Pancreas (tissue), 10 donors: ENCODE measurements at regions not wholly inside any gene's neighbourhood (a gene's known extent, or its start where the extent isn't known, plus 50 kb on each side); places are given as distances from the start of the nearest gene placed in this dataset.
"Not testable (repeated sequence)": the region's sequence is repeated elsewhere in the genome, so short reads cannot be mapped to it uniquely, and the experiment has no call there.

Experiments used
- ATAC-seq, 4 donors: fragments of 200-7000 bp; cut with Tn5 transposase; one replicate each; pipeline versions ENCODE4 v1.8.0 to v1.9.1; 2020; ENCODE audit warnings: mild to moderate bottlenecking in 4 of 4, moderate library complexity in 4 of 4
- DNase-seq, 6 donors: peaks; one replicate each; pipeline ENCODE4 v3.0.0-alpha.2; 2020
- FAIRE-seq: peaks from 2 replicates; lab custom pipeline; 2012; peaks lifted over from hg19 to GRCh38; lab: Jason Lieb, UNC
- H3K27ac ChIP-seq, 4 donors: fragments of 200-600 bp; sonication (generic); 1 replicate in 3 of 4; 2 replicates in 1 of 4; pipeline versions ENCODE4 v1.5.0 to v1.8.0; 2020
- H3K27me3 ChIP-seq, 4 donors: fragments of 200-600 bp; one replicate each; pipeline ENCODE4 v1.8.0; 2021
- H3K36me3 ChIP-seq, 3 donors: fragments of 200-600 bp; sonication (generic) in 1 of 3; one replicate each; pipeline versions ENCODE4 v1.5.0 to v1.8.0; 2020 to 2021
- H3K4me1 ChIP-seq, 3 donors: fragments of 200-600 bp; one replicate each; pipeline ENCODE4 v1.8.0; 2021
- H3K4me3 ChIP-seq, 4 donors: fragments of 200-600 bp; sonication (generic) in 2 of 4; one replicate each; pipeline versions ENCODE4 v1.5.0 to v1.8.0; 2020 to 2021
- H3K9me3 ChIP-seq, 4 donors: fragments of 200-600 bp; one replicate each; pipeline ENCODE4 v1.8.0; 2021
- CTCF ChIP-seq, 4 donors: fragments of 200-600 bp; sonication (generic) in 3 of 4; IDR thresholded peaks; one replicate each; pipeline versions ENCODE4 v1.5.0 to v1.8.0; 2021; ENCODE audit warnings: antibody characterized with exemption in 4 of 4
- WGBS, 2 donors: extraction: QIAGEN DNeasy Blood & Tissue Kit; methylation state at CpG; one replicate each; pipeline ENCODE4 v1.1.7; 2013; 5-methylcytosine and 5-hydroxymethylcytosine counted together
- intact Hi-C, 3 donors: fragments of 100-400 bp; cut with DNase I; formaldehyde crosslinking; loops; one replicate each; pipeline versions ENCODE4 v1.11.1 to v1.14.2; 2022
- donor health status: healthy with polysubstance abuse.
- donor health status: DM: no; HTN: no; CAD: no; lungs with moderate emphysema.
- donor health status: DM: no; HTN: no; CAD: no.
- donor health status: control.
- donor health status: control.
- donor health status: Bipolar disorder and iron deficiency.
- donor health status: DM: yes; HTN: yes; CAD: no.
- donor health status: DM: no; HTN: no; CAD: no.
- donor health status: DM: no; HTN: no; CAD: no.
- donor health status: DM: yes; HTN: yes; CAD: no.

GRCh38 chr13:58478858-58479257 lies 847.3 kb downstream of the PCDH17 start:
- 14 to 19% methylated on average over 1 of the region's 1 CpG for WGBS, 2 donors
- DNase-seq = no peak
- Histone ChIP-seq H3K9me3 (no peaks in the 10 kb centered on the region), H3K4me3 (no peak overlapping the region), H3K27ac (no peak overlapping the region), H3K4me1 (no peaks in the 10 kb centered on the region), H3K36me3 (no peaks in the 10 kb centered on the region), H3K27me3 (no peaks in the 10 kb centered on the region)
- ATAC-seq = no peak
- FAIRE-seq = no peak
- intact Hi-C loops = no loop called here
- TF ChIP-seq CTCF (IDR thresholded peaks at IDR 0.05) = no peak

GRCh38 chr13:58480061-58480460 lies 848.5 kb downstream of the PCDH17 start:
- Histone ChIP-seq H3K4me3 (no peak overlapping the region), H3K27ac (no peak overlapping the region), H3K36me3 (no peaks in the 10 kb centered on the region), H3K4me1 (no peaks in the 10 kb centered on the region), H3K27me3 (no peaks in the 10 kb centered on the region), H3K9me3 (no peaks in the 10 kb centered on the region)
- ATAC-seq (no peak), DNase-seq (no peak), FAIRE-seq (no peak)
- TF ChIP-seq CTCF (IDR thresholded peaks at IDR 0.05) = no peak
- 69 to 79% methylated on average over 1 of the region's 1 CpG for WGBS, 2 donors
- intact Hi-C loops = no loop called here

- TF ChIP-seq CTCF (IDR thresholded peaks at IDR 0.05) = no peak
- Histone ChIP-seq H3K4me1 (no peaks in the 10 kb centered on the region), H3K27me3 (no peaks in the 10 kb centered on the region), H3K36me3 (no peaks in the 10 kb centered on the region), H3K27ac (no peak overlapping the region), H3K4me3 (no peak overlapping the region), H3K9me3 (no peaks in the 10 kb centered on the region)
- intact Hi-C loops = no loop called here
- WGBS, 2 donors = 74 to 83% methylated on average over 5 of the region's 5 CpGs
- ATAC-seq (no peak), DNase-seq (no peak), FAIRE-seq (no peak)
Measured at GRCh38 chr13:58488251-58488650, 856.7 kb downstream of the PCDH17 start.

- WGBS, 2 donors = 68 to 74% methylated on average over 2 of the region's 2 CpGs
- no peak for ATAC-seq
- peak; percentile 37 for FAIRE-seq
- Histone ChIP-seq H3K27ac (no peak overlapping the region), H3K9me3 (no peaks in the 10 kb centered on the region), H3K36me3 (no peaks in the 10 kb centered on the region), H3K4me3 (no peak overlapping the region), H3K4me1 (no peaks in the 10 kb centered on the region), H3K27me3 (no peaks in the 10 kb centered on the region)
- no peak for TF ChIP-seq CTCF (IDR thresholded peaks at IDR 0.05)
- DNase-seq = no peak
- intact Hi-C loops = no loop called here
Measured at GRCh38 chr13:58495668-58496067, 864.1 kb downstream of the PCDH17 start.

- 76 to 91% methylated on average over 1 of the region's 1 CpG for WGBS, 2 donors
- ATAC-seq = no peak
- H3K27me3 ChIP-seq = no peaks in the 10 kb centered on the region
- FAIRE-seq = no peak
- no peak for DNase-seq
- no peaks in the 10 kb centered on the region for H3K4me1 ChIP-seq
- intact Hi-C loops = no loop called here
- TF ChIP-seq CTCF (IDR thresholded peaks at IDR 0.05) = no peak
- H3K27ac ChIP-seq = no peak overlapping the region
- H3K4me3 ChIP-seq = no peak overlapping the region
- H3K36me3 ChIP-seq = no peaks in the 10 kb centered on the region
- H3K9me3 ChIP-seq = no peaks in the 10 kb centered on the region
Measured at GRCh38 chr13:58500938-58501337, 869.4 kb downstream of the PCDH17 start.

- DNase-seq = peak in 1 of 6 donors; percentile 62
- FAIRE-seq, H3K9me3 ChIP-seq, H3K27ac ChIP-seq, H3K36me3 ChIP-seq, H3K27me3 ChIP-seq, H3K4me3 ChIP-seq, ATAC-seq, intact Hi-C loops, H3K4me1 ChIP-seq: not testable (repeated sequence)
- WGBS, 2 donors = 90 to 96% methylated on average over 18 to 21 of the region's 21 CpGs
Measured at GRCh38 chr13:58504202-58504700, 872.7 kb downstream of the PCDH17 start.

GRCh38 chr13:58505262-58505920 lies 873.8 kb downstream of the PCDH17 start:
- H3K36me3 ChIP-seq, H3K27me3 ChIP-seq, H3K4me3 ChIP-seq, FAIRE-seq, H3K9me3 ChIP-seq, H3K27ac ChIP-seq, H3K4me1 ChIP-seq, ATAC-seq, intact Hi-C loops: not testable (repeated sequence)
- 85 to 95% methylated on average over 19 to 22 of the region's 22 CpGs for WGBS, 2 donors
- DNase-seq = peak in 3 of 6 donors; percentile 28 to 65 (median 52)
